Uterus (tissue), 2 donors: ENCODE measurements at regions not wholly inside any gene's neighbourhood (a gene's known extent, or its start where the extent isn't known, plus 50 kb on each side); places are given as distances from the start of the nearest gene placed in this dataset.

Experiments used
- POLR2A ChIP-seq, 2 donors: fragments of 450-650 bp; IDR thresholded peaks; one replicate each; pipeline ENCODE4 v1.6.1; 2016; ENCODE audit warnings: antibody characterized with exemption in 2 of 2, mild to moderate bottlenecking in 1 of 2, moderate library complexity in 1 of 2
- TF ChIP-seq, protein P1 (sequence below), 4 experiments: fragments of 200-600 bp in 2 of 4; fragments of 450-650 bp in 2 of 4; sonication (generic) in 2 of 4; IDR thresholded peaks; one replicate each; pipeline ENCODE4 v1.5.1; 2016 to 2019; ENCODE audit warnings: antibody characterized with exemption in 4 of 4, mild to moderate bottlenecking in 2 of 4, moderate library complexity in 1 of 4

DNA sequence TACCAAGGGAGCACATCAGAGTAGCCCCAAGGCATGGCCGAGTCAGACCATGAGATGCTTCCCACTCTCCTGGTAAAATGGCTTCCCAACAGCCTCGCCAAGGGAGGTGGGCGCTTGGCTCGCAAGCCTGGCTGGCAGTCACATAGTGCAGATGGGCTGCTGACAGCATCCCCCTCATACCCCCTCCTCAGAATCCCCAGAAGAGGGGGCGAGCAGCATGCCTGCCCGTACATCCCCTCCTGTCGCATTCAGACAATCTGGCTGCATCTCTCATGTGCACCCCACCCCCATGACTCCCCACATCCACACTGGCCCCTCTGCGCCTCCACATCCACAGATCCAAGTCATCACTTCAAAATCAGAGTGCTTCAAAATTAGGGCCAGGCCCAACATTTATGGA lies 54.0 kb upstream of the CES5A start:
- TF ChIP-seq, protein P1, sequence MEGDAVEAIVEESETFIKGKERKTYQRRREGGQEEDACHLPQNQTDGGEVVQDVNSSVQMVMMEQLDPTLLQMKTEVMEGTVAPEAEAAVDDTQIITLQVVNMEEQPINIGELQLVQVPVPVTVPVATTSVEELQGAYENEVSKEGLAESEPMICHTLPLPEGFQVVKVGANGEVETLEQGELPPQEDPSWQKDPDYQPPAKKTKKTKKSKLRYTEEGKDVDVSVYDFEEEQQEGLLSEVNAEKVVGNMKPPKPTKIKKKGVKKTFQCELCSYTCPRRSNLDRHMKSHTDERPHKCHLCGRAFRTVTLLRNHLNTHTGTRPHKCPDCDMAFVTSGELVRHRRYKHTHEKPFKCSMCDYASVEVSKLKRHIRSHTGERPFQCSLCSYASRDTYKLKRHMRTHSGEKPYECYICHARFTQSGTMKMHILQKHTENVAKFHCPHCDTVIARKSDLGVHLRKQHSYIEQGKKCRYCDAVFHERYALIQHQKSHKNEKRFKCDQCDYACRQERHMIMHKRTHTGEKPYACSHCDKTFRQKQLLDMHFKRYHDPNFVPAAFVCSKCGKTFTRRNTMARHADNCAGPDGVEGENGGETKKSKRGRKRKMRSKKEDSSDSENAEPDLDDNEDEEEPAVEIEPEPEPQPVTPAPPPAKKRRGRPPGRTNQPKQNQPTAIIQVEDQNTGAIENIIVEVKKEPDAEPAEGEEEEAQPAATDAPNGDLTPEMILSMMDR (IDR thresholded peaks at IDR 0.05) = no peak
- no peak for TF ChIP-seq POLR2A (IDR thresholded peaks at IDR 0.05)
